HepG2 (cell line): ENCODE measurements at regions not wholly inside any gene's neighbourhood (a gene's known extent, or its start where the extent isn't known, plus 50 kb on each side); places are given as distances from the start of the nearest gene placed in this dataset.

Experiments
- CTCF ChIP-seq: sonication (generic); formaldehyde crosslinking; IDR thresholded peaks from 2 replicates; pipeline ENCODE4 v1.5.0; 2020; ENCODE audit warnings: mild to moderate bottlenecking, missing genetic modification reagents, moderate library complexity
- DMAP1 ChIP-seq: IDR thresholded peaks from 2 replicates; pipeline ENCODE4 v1.6.1; 2016
- FOXJ3 ChIP-seq: sonication (generic); formaldehyde crosslinking; IDR thresholded peaks from 2 replicates; pipeline ENCODE4 v1.4.0; 2020; ENCODE audit warnings: missing genetic modification reagents, mild to moderate bottlenecking, borderline replicate concordance
- HNRNPK ChIP-seq: fragments of 200-400 bp; formaldehyde crosslinking; IDR thresholded peaks from 2 replicates; pipeline ENCODE4 v1.6.1; 2018; ENCODE audit warnings: low read length, low read depth, moderate library complexity, mild to moderate bottlenecking; ENCODE audit not compliant: poor library complexity, severe bottlenecking
- HOXA7 ChIP-seq: sonication (generic); formaldehyde crosslinking; IDR thresholded peaks from 2 replicates; pipeline ENCODE4 v1.8.1; 2022; ENCODE audit warnings: mild to moderate bottlenecking, missing genetic modification reagents, moderate library complexity
- JUNB ChIP-seq: sonication (generic); formaldehyde crosslinking; IDR thresholded peaks from 2 replicates; pipeline ENCODE4 v1.8.0; 2022; ENCODE audit warnings: missing genetic modification reagents, mild to moderate bottlenecking, borderline replicate concordance
- MED1 ChIP-seq: sonication (generic); formaldehyde crosslinking; IDR thresholded peaks from 2 replicates; pipeline ENCODE4 v1.4.0; 2020; ENCODE audit warnings: missing genetic modification reagents
- ZNF263 ChIP-seq: sonication (generic); formaldehyde crosslinking; IDR thresholded peaks from 2 replicates; pipeline ENCODE4 v1.4.0; 2020; ENCODE audit warnings: missing genetic modification reagents
- ZNF318 ChIP-seq: sonication (generic); formaldehyde crosslinking; IDR thresholded peaks from 2 replicates; pipeline ENCODE4 v1.4.0; 2020; ENCODE audit warnings: mild to moderate bottlenecking, missing genetic modification reagents

GRCh38 chr7:84647797-84648757 is 453.5 kb upstream of the SEMA3A start:
- TF ChIP-seq JUNB (CRISPR knock-in tag), result no peak
- TF ChIP-seq ZNF263 (CRISPR knock-in tag), result no peak
- no peak for TF ChIP-seq MED1
- no peak for TF ChIP-seq CTCF (CRISPR knock-in tag)
- TF ChIP-seq FOXJ3 (CRISPR knock-in tag), result no peak
- no peak for TF ChIP-seq HNRNPK
- TF ChIP-seq DMAP1 (CRISPR knock-in tag), result no peak
- no peak for TF ChIP-seq ZNF318
- TF ChIP-seq HOXA7, result no peak
